MM.1S (cell line): ENCODE measurements at regions not wholly inside any gene's neighbourhood (a gene's known extent, or its start where the extent isn't known, plus 50 kb on each side); places are given as distances from the start of the nearest gene placed in this dataset.

Experiments
- EZH2 ChIP-seq: fragments of 300-600 bp; sonication (generic); optimal IDR thresholded peaks from 2 replicates; pipeline ENCODE3; 2017; ENCODE audit warnings: low read depth, mild to moderate bottlenecking, antibody characterized with exemption, low read length, mixed read lengths
- TF ChIP-seq, protein P1 (sequence below): fragments of 300-600 bp; sonication (generic); IDR thresholded peaks from 2 replicates; pipeline ENCODE4 v1.5.1; 2016; ENCODE audit warnings: antibody characterized with exemption, low read length, mixed read lengths

DNA sequence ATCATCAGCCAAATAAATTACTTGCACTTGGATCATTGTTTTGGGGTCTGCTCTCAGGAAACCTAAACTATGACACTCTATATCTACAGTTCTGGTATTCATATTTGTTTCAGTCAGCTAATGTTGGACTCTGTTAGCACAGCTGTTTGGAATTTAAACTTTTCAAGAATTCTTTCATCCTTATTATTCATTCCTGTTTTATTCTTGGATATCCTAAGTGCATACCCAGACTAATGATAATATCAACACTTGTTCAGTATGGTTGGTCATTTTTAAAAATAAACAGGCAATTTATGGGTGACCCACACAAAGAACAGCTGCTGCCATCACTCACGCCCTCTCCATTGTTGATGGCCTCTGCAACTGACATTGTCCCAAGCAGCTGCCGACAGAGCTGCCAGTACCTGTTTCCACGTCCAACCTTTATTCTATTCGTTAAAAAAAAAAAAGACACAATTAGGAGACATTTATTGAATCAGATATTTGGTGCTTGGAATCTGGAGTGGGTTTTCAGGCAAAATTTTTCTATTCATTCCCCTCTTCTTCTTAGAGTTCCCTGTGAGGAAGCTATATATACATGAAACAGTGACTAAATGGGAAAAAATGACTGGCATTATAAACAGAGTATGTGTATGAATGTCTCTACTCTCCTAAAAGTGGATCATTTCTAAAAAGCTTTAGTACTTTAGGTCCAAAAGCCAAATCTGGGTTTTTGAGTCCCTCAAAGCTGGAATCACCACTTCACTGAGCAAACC is 252.1 kb upstream of the NAV3 start:
- TF ChIP-seq, protein P1, sequence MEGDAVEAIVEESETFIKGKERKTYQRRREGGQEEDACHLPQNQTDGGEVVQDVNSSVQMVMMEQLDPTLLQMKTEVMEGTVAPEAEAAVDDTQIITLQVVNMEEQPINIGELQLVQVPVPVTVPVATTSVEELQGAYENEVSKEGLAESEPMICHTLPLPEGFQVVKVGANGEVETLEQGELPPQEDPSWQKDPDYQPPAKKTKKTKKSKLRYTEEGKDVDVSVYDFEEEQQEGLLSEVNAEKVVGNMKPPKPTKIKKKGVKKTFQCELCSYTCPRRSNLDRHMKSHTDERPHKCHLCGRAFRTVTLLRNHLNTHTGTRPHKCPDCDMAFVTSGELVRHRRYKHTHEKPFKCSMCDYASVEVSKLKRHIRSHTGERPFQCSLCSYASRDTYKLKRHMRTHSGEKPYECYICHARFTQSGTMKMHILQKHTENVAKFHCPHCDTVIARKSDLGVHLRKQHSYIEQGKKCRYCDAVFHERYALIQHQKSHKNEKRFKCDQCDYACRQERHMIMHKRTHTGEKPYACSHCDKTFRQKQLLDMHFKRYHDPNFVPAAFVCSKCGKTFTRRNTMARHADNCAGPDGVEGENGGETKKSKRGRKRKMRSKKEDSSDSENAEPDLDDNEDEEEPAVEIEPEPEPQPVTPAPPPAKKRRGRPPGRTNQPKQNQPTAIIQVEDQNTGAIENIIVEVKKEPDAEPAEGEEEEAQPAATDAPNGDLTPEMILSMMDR, result no peak
- no peak for TF ChIP-seq EZH2
